ENCODE measurements at regions not wholly inside any gene's neighbourhood (a gene's known extent, or its start where the extent isn't known, plus 50 kb on each side); places are given as distances from the start of the nearest gene placed in this dataset.
A peak's percentile ranks its signal among the peaks of the same experiment; 100 is the strongest.

GRCh38 chr9:109830545-109830944 lies 50.5 kb downstream of the PALM2AKAP2 start:
- no peak for DNase-seq (ENCODE audit: low read depth)

- DNase-seq (ENCODE audit: low read depth), result no peak
Measured at GRCh38 chr9:109831998-109832658, 52.1 kb downstream of the PALM2AKAP2 start.

GRCh38 chr9:109834855-109835254 lies 54.9 kb downstream of the PALM2AKAP2 start:
- no peak for DNase-seq (ENCODE audit: low read depth)

- DNase-seq (ENCODE audit: low read depth), result no peak
Measured at GRCh38 chr9:109843641-109844040, 63.6 kb downstream of the PALM2AKAP2 start.

GRCh38 chr9:109845226-109845625 lies 65.2 kb downstream of the PALM2AKAP2 start:
- DNase-seq (ENCODE audit: low read depth), result no peak

GRCh38 chr9:109846776-109847175 lies 66.8 kb downstream of the PALM2AKAP2 start:
- DNase-seq (ENCODE audit: low read depth), result no peak

GRCh38 chr9:109852556-109852955 lies 72.6 kb downstream of the PALM2AKAP2 start:
- peak; percentile 5 for DNase-seq (ENCODE audit: low read depth)

- no peak for DNase-seq (ENCODE audit: low read depth)
Measured at GRCh38 chr9:109855540-109855939, 75.5 kb downstream of the PALM2AKAP2 start.

- DNase-seq (ENCODE audit: low read depth), result peak; percentile 44
Measured at GRCh38 chr9:109856785-109857184, 76.8 kb downstream of the PALM2AKAP2 start.

- no peak for DNase-seq (ENCODE audit: low read depth)
Measured at GRCh38 chr9:109857336-109857735, 77.3 kb downstream of the PALM2AKAP2 start.

GRCh38 chr9:109859447-109859846 lies 79.4 kb downstream of the PALM2AKAP2 start:
- DNase-seq (ENCODE audit: low read depth), result no peak

GRCh38 chr9:109860521-109860920 lies 80.5 kb downstream of the PALM2AKAP2 start:
- DNase-seq (ENCODE audit: low read depth), result no peak

- DNase-seq (ENCODE audit: low read depth), result peak; percentile 5
Measured at GRCh38 chr9:109861499-109861898, 81.5 kb downstream of the PALM2AKAP2 start.

GRCh38 chr9:109861918-109862317 lies 81.9 kb downstream of the PALM2AKAP2 start:
- peak; percentile 18 for DNase-seq (ENCODE audit: low read depth)

GRCh38 chr9:109862452-109862851 lies 82.5 kb downstream of the PALM2AKAP2 start:
- DNase-seq (ENCODE audit: low read depth), result no peak

GRCh38 chr9:109863961-109864360 lies 84.0 kb downstream of the PALM2AKAP2 start:
- no peak for DNase-seq (ENCODE audit: low read depth)

GRCh38 chr9:109865521-109865920 lies 85.5 kb downstream of the PALM2AKAP2 start:
- peak; percentile 11 for DNase-seq (ENCODE audit: low read depth)

- DNase-seq (ENCODE audit: low read depth), result no peak
Measured at GRCh38 chr9:109868207-109868606, 88.2 kb downstream of the PALM2AKAP2 start.

GRCh38 chr9:109868722-109869121 lies 88.7 kb downstream of the PALM2AKAP2 start:
- DNase-seq (ENCODE audit: low read depth), result no peak

GRCh38 chr9:109870365-109870764 lies 90.4 kb downstream of the PALM2AKAP2 start:
- DNase-seq (ENCODE audit: low read depth), result no peak

GRCh38 chr9:109872901-109873300 lies 92.9 kb downstream of the PALM2AKAP2 start:
- DNase-seq (ENCODE audit: low read depth), result no peak

- no peak for DNase-seq (ENCODE audit: low read depth)
Measured at GRCh38 chr9:109875495-109876129, 95.6 kb downstream of the PALM2AKAP2 start.

GRCh38 chr9:109880276-109881169 lies 100.5 kb downstream of the PALM2AKAP2 start:
- DNase-seq (ENCODE audit: low read depth), result peak; percentile 55

Data from amniotic epithelial cell (primary cell).